ENCODE measurements at regions not wholly inside any gene's neighbourhood (a gene's known extent, or its start where the extent isn't known, plus 50 kb on each side); places are given as distances from the start of the nearest gene placed in this dataset.

- TF ChIP-seq CTCF (IDR thresholded peaks at IDR 0.05) (no peak), POLR2A (IDR thresholded peaks at IDR 0.05) (no peak)
These were observed 987.6 kb downstream of the EFNB2 start for GRCh38 chr13:105547851-105548250.

Data from thyroid gland (tissue), 4 donors.